ENCODE measurements at regions not wholly inside any gene's neighbourhood (a gene's known extent, or its start where the extent isn't known, plus 50 kb on each side); places are given as distances from the start of the nearest gene placed in this dataset.

DNA sequence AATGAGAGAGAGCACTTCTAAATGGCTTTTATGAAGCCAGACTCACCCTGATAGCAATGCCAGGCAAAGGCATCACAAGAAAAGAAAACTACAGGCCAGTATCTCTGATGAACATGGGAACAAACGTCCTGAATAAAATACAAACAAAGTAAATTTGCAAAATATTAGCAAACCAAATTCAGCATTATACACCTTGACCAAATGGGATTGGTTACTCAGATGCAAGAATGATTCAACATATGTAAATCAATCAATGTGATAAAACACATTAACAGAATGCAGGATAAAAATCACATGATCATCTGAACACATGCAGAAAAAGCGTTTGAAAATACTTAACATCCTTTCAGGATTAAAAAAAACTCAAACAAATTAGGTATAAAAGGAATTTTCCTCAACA is 494.9 kb upstream of the CCDC54 start:
- TF ChIP-seq CSRNP3 (CRISPR knock-in tag; IDR thresholded peaks at IDR 0.05): no peak
- TF ChIP-seq, protein P1, sequence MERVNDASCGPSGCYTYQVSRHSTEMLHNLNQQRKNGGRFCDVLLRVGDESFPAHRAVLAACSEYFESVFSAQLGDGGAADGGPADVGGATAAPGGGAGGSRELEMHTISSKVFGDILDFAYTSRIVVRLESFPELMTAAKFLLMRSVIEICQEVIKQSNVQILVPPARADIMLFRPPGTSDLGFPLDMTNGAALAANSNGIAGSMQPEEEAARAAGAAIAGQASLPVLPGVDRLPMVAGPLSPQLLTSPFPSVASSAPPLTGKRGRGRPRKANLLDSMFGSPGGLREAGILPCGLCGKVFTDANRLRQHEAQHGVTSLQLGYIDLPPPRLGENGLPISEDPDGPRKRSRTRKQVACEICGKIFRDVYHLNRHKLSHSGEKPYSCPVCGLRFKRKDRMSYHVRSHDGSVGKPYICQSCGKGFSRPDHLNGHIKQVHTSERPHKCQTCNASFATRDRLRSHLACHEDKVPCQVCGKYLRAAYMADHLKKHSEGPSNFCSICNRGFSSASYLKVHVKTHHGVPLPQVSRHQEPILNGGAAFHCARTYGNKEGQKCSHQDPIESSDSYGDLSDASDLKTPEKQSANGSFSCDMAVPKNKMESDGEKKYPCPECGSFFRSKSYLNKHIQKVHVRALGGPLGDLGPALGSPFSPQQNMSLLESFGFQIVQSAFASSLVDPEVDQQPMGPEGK (CRISPR knock-in tag; IDR thresholded peaks at IDR 0.05; ENCODE audit: borderline replicate concordance): no peak
- TF ChIP-seq, protein P2, sequence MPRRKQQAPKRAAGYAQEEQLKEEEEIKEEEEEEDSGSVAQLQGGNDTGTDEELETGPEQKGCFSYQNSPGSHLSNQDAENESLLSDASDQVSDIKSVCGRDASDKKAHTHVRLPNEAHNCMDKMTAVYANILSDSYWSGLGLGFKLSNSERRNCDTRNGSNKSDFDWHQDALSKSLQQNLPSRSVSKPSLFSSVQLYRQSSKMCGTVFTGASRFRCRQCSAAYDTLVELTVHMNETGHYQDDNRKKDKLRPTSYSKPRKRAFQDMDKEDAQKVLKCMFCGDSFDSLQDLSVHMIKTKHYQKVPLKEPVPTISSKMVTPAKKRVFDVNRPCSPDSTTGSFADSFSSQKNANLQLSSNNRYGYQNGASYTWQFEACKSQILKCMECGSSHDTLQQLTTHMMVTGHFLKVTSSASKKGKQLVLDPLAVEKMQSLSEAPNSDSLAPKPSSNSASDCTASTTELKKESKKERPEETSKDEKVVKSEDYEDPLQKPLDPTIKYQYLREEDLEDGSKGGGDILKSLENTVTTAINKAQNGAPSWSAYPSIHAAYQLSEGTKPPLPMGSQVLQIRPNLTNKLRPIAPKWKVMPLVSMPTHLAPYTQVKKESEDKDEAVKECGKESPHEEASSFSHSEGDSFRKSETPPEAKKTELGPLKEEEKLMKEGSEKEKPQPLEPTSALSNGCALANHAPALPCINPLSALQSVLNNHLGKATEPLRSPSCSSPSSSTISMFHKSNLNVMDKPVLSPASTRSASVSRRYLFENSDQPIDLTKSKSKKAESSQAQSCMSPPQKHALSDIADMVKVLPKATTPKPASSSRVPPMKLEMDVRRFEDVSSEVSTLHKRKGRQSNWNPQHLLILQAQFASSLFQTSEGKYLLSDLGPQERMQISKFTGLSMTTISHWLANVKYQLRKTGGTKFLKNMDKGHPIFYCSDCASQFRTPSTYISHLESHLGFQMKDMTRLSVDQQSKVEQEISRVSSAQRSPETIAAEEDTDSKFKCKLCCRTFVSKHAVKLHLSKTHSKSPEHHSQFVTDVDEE (CRISPR knock-in tag; IDR thresholded peaks at IDR 0.05): no peak
- TF ChIP-seq ZFP30 (CRISPR knock-in tag; IDR thresholded peaks at IDR 0.05): no peak
- TF ChIP-seq TCF4 (CRISPR knock-in tag; IDR thresholded peaks at IDR 0.05; ENCODE audit: borderline replicate concordance): no peak
- TF ChIP-seq PPARA (CRISPR knock-in tag; IDR thresholded peaks at IDR 0.05; ENCODE audit: borderline replicate concordance): no peak
- TF ChIP-seq CSDC2 (CRISPR knock-in tag; IDR thresholded peaks at IDR 0.05): no peak
- no peak for TF ChIP-seq RARB (CRISPR knock-in tag; IDR thresholded peaks at IDR 0.05)
- TF ChIP-seq ESRRG (CRISPR knock-in tag; IDR thresholded peaks at IDR 0.05): no peak
- TF ChIP-seq, protein P3, sequence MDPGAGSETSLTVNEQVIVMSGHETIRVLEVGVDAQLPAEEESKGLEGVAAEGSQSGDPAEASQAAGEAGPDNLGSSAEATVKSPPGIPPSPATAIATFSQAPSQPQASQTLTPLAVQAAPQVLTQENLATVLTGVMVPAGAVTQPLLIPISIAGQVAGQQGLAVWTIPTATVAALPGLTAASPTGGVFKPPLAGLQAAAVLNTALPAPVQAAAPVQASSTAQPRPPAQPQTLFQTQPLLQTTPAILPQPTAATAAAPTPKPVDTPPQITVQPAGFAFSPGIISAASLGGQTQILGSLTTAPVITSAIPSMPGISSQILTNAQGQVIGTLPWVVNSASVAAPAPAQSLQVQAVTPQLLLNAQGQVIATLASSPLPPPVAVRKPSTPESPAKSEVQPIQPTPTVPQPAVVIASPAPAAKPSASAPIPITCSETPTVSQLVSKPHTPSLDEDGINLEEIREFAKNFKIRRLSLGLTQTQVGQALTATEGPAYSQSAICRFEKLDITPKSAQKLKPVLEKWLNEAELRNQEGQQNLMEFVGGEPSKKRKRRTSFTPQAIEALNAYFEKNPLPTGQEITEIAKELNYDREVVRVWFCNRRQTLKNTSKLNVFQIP (CRISPR knock-in tag; IDR thresholded peaks at IDR 0.05; ENCODE audit: borderline replicate concordance, low read depth): no peak
- no peak for TF ChIP-seq GLIS3 (CRISPR knock-in tag; IDR thresholded peaks at IDR 0.05)
- no peak for TF ChIP-seq OSR1 (CRISPR knock-in tag; IDR thresholded peaks at IDR 0.05)
- TF ChIP-seq ZC3H10 (CRISPR knock-in tag; IDR thresholded peaks at IDR 0.05): no peak
- ATAC-seq: no peak

GRCh38 chr3:106906074-106906473 is 471.2 kb upstream of the CCDC54 start:
- ATAC-seq: no peak
- TF ChIP-seq ISL1 (CRISPR knock-in tag; IDR thresholded peaks at IDR 0.05) (no peak), CSRNP3 (CRISPR knock-in tag; IDR thresholded peaks at IDR 0.05) (no peak), ZNF8 (CRISPR knock-in tag; IDR thresholded peaks at IDR 0.05) (no peak), CSDC2 (CRISPR knock-in tag; IDR thresholded peaks at IDR 0.05) (no peak), TCF4 (CRISPR knock-in tag; IDR thresholded peaks at IDR 0.05; ENCODE audit: borderline replicate concordance) (no peak), ZFP3 (CRISPR knock-in tag; IDR thresholded peaks at IDR 0.05) (no peak), TOX (CRISPR knock-in tag; IDR thresholded peaks at IDR 0.05; ENCODE audit: borderline replicate concordance) (no peak), GLIS3 (CRISPR knock-in tag; IDR thresholded peaks at IDR 0.05) (no peak)
- TF ChIP-seq, protein P2 (CRISPR knock-in tag; IDR thresholded peaks at IDR 0.05): no peak

Measured in SK-N-SH treated with all-trans-retinoic acid at 6 μM for 48 hours (cell line).